Endothelial cell of umbilical vein (primary cell): ENCODE measurements at regions not wholly inside any gene's neighbourhood (a gene's known extent, or its start where the extent isn't known, plus 50 kb on each side); places are given as distances from the start of the nearest gene placed in this dataset.

ENCODE experiments used
- BruUV-seq: library from RNA; stranded (reverse); fragments of 400-500 nt; replicated peaks from 2 replicates; lab custom pipeline; 2021; lab: Mats Ljungman, UMichigan
- CTCF ChIA-PET: fragments of 300-600, 350-600 bp; sonication (Branson Sonifier 250); formaldehyde crosslinking; loops from one replicate; lab custom pipeline; 2021; ENCODE audit warnings: antibody characterized with exemption, inconsistent platforms; lab: Charles Lee
- POLR2A ChIA-PET: fragments of 300-600, 350-600 bp; sonication (Branson Sonifier 250); formaldehyde crosslinking; loops from one replicate; lab custom pipeline; 2021; ENCODE audit warnings: antibody characterized with exemption, inconsistent platforms; lab: Charles Lee
- DNase-seq: peaks from one replicate; pipeline ENCODE4 v3.0.0-alpha.2; 2011; ENCODE audit warnings: low read depth, low spot score
- FAIRE-seq: peaks from 2 replicates; lab custom pipeline; 2011; peaks lifted over from hg19 to GRCh38; lab: Jason Lieb, UNC
- H2AFZ ChIP-seq: 2 replicates; pipeline ENCODE4 v1.6.0; 2012; ENCODE audit warnings: low read depth, low read length, control low read depth, inconsistent platforms
- H3K27ac ChIP-seq: 2 replicates; pipeline ENCODE4 v1.5.1; 2011; ENCODE audit warnings: low read depth, mild to moderate bottlenecking, control low read depth, low read length, moderate library complexity; ENCODE audit not compliant: insufficient read depth
- H3K27me3 ChIP-seq, 2 experiments: 2 replicates each; pipeline versions ENCODE4 v1.6.0 to v1.6.1; 2011; ENCODE audit warnings: low read length in 2 of 2, mixed read lengths in 1 of 2; ENCODE audit not compliant: control insufficient read depth in 2 of 2, insufficient read depth in 2 of 2
- H3K36me3 ChIP-seq, 2 experiments: 2 replicates in 1 of 2; 3 replicates in 1 of 2; pipeline ENCODE4 v1.5.1; 2011; ENCODE audit warnings: low read length in 2 of 2, mild to moderate bottlenecking in 1 of 2, moderate library complexity in 1 of 2; ENCODE audit not compliant: control insufficient read depth in 2 of 2, insufficient read depth in 2 of 2; ENCODE audit errors: extremely low read depth in 1 of 2
- H3K4me1 ChIP-seq: 3 replicates; pipeline ENCODE4 v1.5.1; 2011; ENCODE audit warnings: mild to moderate bottlenecking, low read length; ENCODE audit not compliant: control insufficient read depth, insufficient read depth; ENCODE audit errors: extremely low read depth
- H3K4me2 ChIP-seq: 2 replicates; pipeline ENCODE4 v1.6.1; 2011; ENCODE audit warnings: low read length, control low read depth, mixed read lengths; ENCODE audit not compliant: insufficient read depth
- H3K4me3 ChIP-seq, 3 experiments: fragments of 200-600 bp in 1 of 3; sonication (generic), shearing (Covaris generic) in 1 of 3; replicated peaks in 1 of 3; 2 replicates each; pipeline ENCODE4 v1.5.1; 2011 to 2016; ENCODE audit warnings: control low read depth in 3 of 3, low read length in 3 of 3, mild to moderate bottlenecking in 2 of 3, inconsistent platforms in 1 of 3, low read depth in 1 of 3, moderate library complexity in 1 of 3; ENCODE audit not compliant: insufficient read depth in 1 of 3
- H3K79me2 ChIP-seq: 2 replicates; pipeline ENCODE4 v1.6.0; 2012; ENCODE audit warnings: low read length, inconsistent platforms; ENCODE audit not compliant: control insufficient read depth, insufficient read depth
- H3K9ac ChIP-seq: replicated peaks from 2 replicates; pipeline ENCODE3; 2011; ENCODE audit warnings: low read length, control low read depth; ENCODE audit not compliant: insufficient read depth; ENCODE audit errors: extremely low read depth
- H3K9me1 ChIP-seq: replicated peaks from 3 replicates; pipeline ENCODE4 v1.6.0; 2011; ENCODE audit warnings: mild to moderate bottlenecking, low read length; ENCODE audit not compliant: control insufficient read depth, insufficient read depth; ENCODE audit errors: extremely low read depth
- H3K9me3 ChIP-seq: replicated peaks from 2 replicates; pipeline ENCODE4 v1.5.1; 2012; ENCODE audit warnings: low read length, inconsistent platforms; ENCODE audit not compliant: control insufficient read depth, insufficient read depth
- H4K20me1 ChIP-seq: replicated peaks from 2 replicates; pipeline ENCODE3; 2011; ENCODE audit warnings: mild to moderate bottlenecking, low read length; ENCODE audit not compliant: control insufficient read depth, insufficient read depth; ENCODE audit errors: extremely low read depth
- CTCF ChIP-seq, 2 donors: IDR thresholded peaks; 1 replicate in 1 of 2; 2 replicates in 1 of 2; pipeline ENCODE4 v1.5.1; 2011; ENCODE audit warnings: low read length in 2 of 2, mild to moderate bottlenecking in 2 of 2, moderate library complexity in 2 of 2, control low read depth in 1 of 2, inconsistent platforms in 1 of 2, low read depth in 1 of 2; ENCODE audit not compliant: insufficient read depth in 1 of 2; ENCODE audit errors: extremely low read depth in 1 of 2
- EZH2 ChIP-seq: IDR thresholded peaks from 2 replicates; pipeline ENCODE4 v1.6.1; 2012; ENCODE audit warnings: borderline replicate concordance, low read depth, mild to moderate bottlenecking, moderate library complexity, low read length, inconsistent platforms; ENCODE audit not compliant: severe bottlenecking
- FOS ChIP-seq: IDR thresholded peaks from 2 replicates; pipeline ENCODE4 v1.6.1; 2011; ENCODE audit warnings: mild to moderate bottlenecking, low read length, moderate library complexity, borderline replicate concordance; ENCODE audit not compliant: insufficient read depth
- GATA2 ChIP-seq: IDR thresholded peaks from 2 replicates; pipeline ENCODE4 v1.7.0; 2011; ENCODE audit warnings: low read depth, mild to moderate bottlenecking, moderate library complexity, mixed read lengths, low read length; ENCODE audit not compliant: insufficient read length, insufficient read depth
- JUN ChIP-seq: IDR thresholded peaks from 2 replicates; pipeline ENCODE4 v1.6.1; 2011; ENCODE audit warnings: borderline replicate concordance, low read depth; ENCODE audit not compliant: insufficient read length, insufficient read depth
- MAX ChIP-seq: IDR thresholded peaks from 2 replicates; pipeline ENCODE4 v1.6.1; 2011; ENCODE audit not compliant: insufficient read depth, insufficient read length
- MYC ChIP-seq: IDR thresholded peaks from one replicate; pipeline ENCODE4 v1.6.1; 2011; ENCODE audit warnings: mild to moderate bottlenecking, low read depth, low read length
- POLR2A ChIP-seq: IDR thresholded peaks from 2 replicates; pipeline ENCODE4 v1.6.1; 2012; ENCODE audit warnings: low read depth, mild to moderate bottlenecking, control low read depth, low read length
- POLR2AphosphoS5 ChIP-seq: IDR thresholded peaks from 2 replicates; pipeline ENCODE4 v1.6.1; 2012; ENCODE audit warnings: low read depth, mild to moderate bottlenecking, control low read depth, low read length, moderate library complexity; ENCODE audit not compliant: insufficient read depth
- dilution Hi-C: fragments of 300-500 bp; cut with MboI; formaldehyde crosslinking; loops from one replicate; pipeline ENCODE4 v1.15.0; 2019; ENCODE audit warnings: low sequenced_read_pairs; ENCODE audit not compliant: extremely low pct_ligation_motif_present
- intact Hi-C: fragments of 100-400 bp; cut with micrococcal nuclease; formaldehyde crosslinking; loops from one replicate; pipeline ENCODE4 v1.10.0; 2022

- H3K79me2 ChIP-seq, result no peaks in the 10 kb centered on the region
- TF ChIP-seq POLR2A (no peak), MYC (no peak), GATA2 (no peak), POLR2AphosphoS5 (no peak), FOS (no peak), EZH2 (no peak), JUN (no peak), MAX (no peak), CTCF (IDR thresholded peaks at IDR 0.05; ENCODE audit: extremely low read depth in 1 of 2, insufficient read depth in 1 of 2, low read depth in 1 of 2, low read length in 2 of 2) (no peak)
- H2AFZ ChIP-seq, result no peak overlapping the region
- ChIA-PET CTCF (no interaction called here), POLR2A (no interaction called here)
- intact Hi-C loops, result no loop called here
- H3K36me3 ChIP-seq, result no peaks in the 10 kb centered on the region
- H3K27ac ChIP-seq, result no peak overlapping the region
- no peak overlapping the region for H3K4me2 ChIP-seq
- no peaks in the 10 kb centered on the region for H3K4me1 ChIP-seq
- no peaks in the 10 kb centered on the region for H4K20me1 ChIP-seq
- DNase-seq (no peak), FAIRE-seq (no peak)
- BruUV-seq, result no TSS peak
- H3K27me3 ChIP-seq, result no peaks in the 10 kb centered on the region
- H3K9me3 ChIP-seq, result no peaks in the 10 kb centered on the region
- no peak overlapping the region for H3K9ac ChIP-seq
- H3K9me1 ChIP-seq, result no peaks in the 10 kb centered on the region
- no peak overlapping the region for H3K4me3 ChIP-seq
- dilution Hi-C loops, result no loop called here
Measured at GRCh38 chr3:82596805-82597204, 835.4 kb upstream of the GBE1 start.
